Activated naive CD4-positive, alpha-beta T cell treated with anti-CD3 and anti-CD28 coated beads, Interleukin-2, amount 50 U/mL, for 72 hours (primary cell): ENCODE measurements at regions not wholly inside any gene's neighbourhood (a gene's known extent, or its start where the extent isn't known, plus 50 kb on each side); places are given as distances from the start of the nearest gene placed in this dataset.

ENCODE experiments used
- ATAC-seq, 2 donors: fragments of 150-1000 bp; cut with Tn5 transposase; 2 replicates each; pipeline ENCODE4 v1.10.0; 2021; ENCODE audit warnings: mild to moderate bottlenecking in 2 of 2, moderate library complexity in 2 of 2
- DNase-seq, 2 donors: peaks; one replicate each; pipeline ENCODE4 v3.0.0; 2021 to 2022; ENCODE audit warnings: low spot score in 2 of 2
- H3K27ac Mint-ChIP-seq, 2 donors: one replicate each; pipeline ENCODE4 v1.8.0; 2022; ENCODE audit warnings: mild to moderate bottlenecking in 2 of 2, mixed read lengths in 2 of 2
- H3K36me3 Mint-ChIP-seq, 2 donors: one replicate each; pipeline ENCODE4 v1.8.0; 2022; ENCODE audit warnings: mixed read lengths in 2 of 2
- H3K9me3 Mint-ChIP-seq, 2 donors: one replicate each; pipeline ENCODE4 v1.8.0; 2022; ENCODE audit warnings: mixed read lengths in 2 of 2

DNA sequence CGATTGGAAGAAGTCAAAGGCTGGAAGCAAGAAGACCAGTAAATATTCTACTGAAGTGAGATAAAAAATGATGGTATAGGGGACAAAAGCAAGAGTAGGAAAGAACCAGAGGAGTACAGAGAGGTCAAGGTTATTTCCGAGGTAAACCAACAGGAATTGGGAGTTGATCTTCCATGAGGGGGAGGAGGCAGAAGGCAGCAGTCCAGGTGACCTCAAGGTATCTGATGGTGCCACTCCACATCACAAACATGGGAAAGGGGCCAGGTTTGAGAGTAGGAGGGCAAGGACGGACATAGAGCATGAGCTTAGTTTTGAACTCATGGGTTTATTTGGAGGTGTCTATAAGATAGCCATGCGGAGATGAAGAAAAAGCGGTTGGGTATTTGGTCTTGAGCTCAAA is 79.4 kb upstream of the CDYL2 start:
- DNase-seq: no peak
- no peak overlapping the region for H3K27ac Mint-ChIP-seq
- ATAC-seq: no peak
- no peaks in the 10 kb centered on the region for H3K36me3 Mint-ChIP-seq
- no peaks in the 10 kb centered on the region for H3K9me3 Mint-ChIP-seq

GRCh38 chr16:80883159-80883642 is 78.8 kb upstream of the CDYL2 start:
- no peaks in the 10 kb centered on the region for H3K9me3 Mint-ChIP-seq
- DNase-seq (no peak), ATAC-seq (no peak)
- H3K36me3 Mint-ChIP-seq: no peaks in the 10 kb centered on the region
- H3K27ac Mint-ChIP-seq: no peak overlapping the region

GRCh38 chr16:80875616-80876015 is 71.2 kb upstream of the CDYL2 start:
- DNase-seq (no peak), ATAC-seq (no peak)
- H3K27ac Mint-ChIP-seq: no peak overlapping the region

GRCh38 chr16:80874925-80875324 is 70.5 kb upstream of the CDYL2 start:
- DNase-seq (no peak), ATAC-seq (no peak)
- H3K36me3 Mint-ChIP-seq: no peaks in the 10 kb centered on the region
- H3K9me3 Mint-ChIP-seq: no peaks in the 10 kb centered on the region
- H3K27ac Mint-ChIP-seq: no peak overlapping the region

More at GRCh38 chr16:80875616-80876015, 71.2 kb upstream of the CDYL2 start:
- Mint-ChIP-seq H3K36me3 (no peaks in the 10 kb centered on the region), H3K9me3 (no peaks in the 10 kb centered on the region)

- H3K9me3 Mint-ChIP-seq: peaks cover 6 to 8% of the 10 kb centered on the region in 2 donors
- no peak for DNase-seq
Measured at GRCh38 chr16:80862160-80862705, 57.8 kb upstream of the CDYL2 start.

More at GRCh38 chr16:80862160-80862705, 57.8 kb upstream of the CDYL2 start:
- ATAC-seq: no peak
- Mint-ChIP-seq H3K36me3 (peaks cover 6 to 11% of the 10 kb centered on the region in 2 donors), H3K27ac (no peak overlapping the region)
